IMR-90 (cell line): ENCODE measurements at regions not wholly inside any gene's neighbourhood (a gene's known extent, or its start where the extent isn't known, plus 50 kb on each side); places are given as distances from the start of the nearest gene placed in this dataset.

ENCODE experiments used
- ATAC-seq: fragments of 200-7000 bp; cut with Tn5 transposase; 2 replicates; pipeline ENCODE4 v1.9.1; 2020; ENCODE audit warnings: low read depth, mild to moderate bottlenecking, moderate library complexity
- BruUV-seq: library from RNA; stranded (reverse); fragments of 400-500 nt; replicated peaks from 2 replicates; lab custom pipeline; 2021; lab: Mats Ljungman, UMichigan
- CTCF ChIA-PET: fragments of 300-600 bp; formaldehyde crosslinking; extraction: SDS; loops from one replicate; lab custom pipeline; 2021; ENCODE audit warnings: antibody characterized with exemption; lab: Yijun Ruan, JAX
- POLR2A ChIA-PET: fragments of 300-600 bp; sonication (Branson Sonifier 250); formaldehyde crosslinking; loops from one replicate; lab custom pipeline; 2022; ENCODE audit warnings: antibody characterized with exemption; ENCODE audit not compliant: unreplicated experiment; lab: Charles Lee
- DNase-seq: peaks from one replicate; pipeline ENCODE4 v3.0.0; 2013
- H2AFZ ChIP-seq: replicated peaks from 2 replicates; pipeline ENCODE3; 2013; ENCODE audit warnings: low read length, mild to moderate bottlenecking; ENCODE audit not compliant: poor library complexity
- H2AK5ac ChIP-seq: 2 replicates; pipeline ENCODE4 v1.6.1; 2013; ENCODE audit warnings: low read depth, low read length, inconsistent platforms
- H2AK9ac ChIP-seq: replicated peaks from 2 replicates; pipeline ENCODE3; 2013; ENCODE audit warnings: mild to moderate bottlenecking, low read depth, low read length, moderate library complexity; ENCODE audit not compliant: poor library complexity
- H2BK120ac ChIP-seq: 2 replicates; pipeline ENCODE4 v1.6.1; 2013; ENCODE audit warnings: low read depth, low read length, inconsistent platforms
- H2BK15ac ChIP-seq: 3 replicates; pipeline ENCODE4 v1.6.1; 2013; ENCODE audit warnings: low read depth, low read length, inconsistent platforms
- H2BK20ac ChIP-seq: 2 replicates; pipeline ENCODE4 v1.6.1; 2013; ENCODE audit warnings: low read depth, mild to moderate bottlenecking, inconsistent platforms, low read length, moderate library complexity
- H2BK5ac ChIP-seq: 2 replicates; pipeline ENCODE4 v1.6.1; 2013; ENCODE audit warnings: mild to moderate bottlenecking, low read depth, low read length, inconsistent platforms; ENCODE audit not compliant: poor library complexity, severe bottlenecking
- H3K14ac ChIP-seq: replicated peaks from 2 replicates; pipeline ENCODE4 v1.6.1; 2013; ENCODE audit warnings: low read depth, low read length, inconsistent platforms
- H3K18ac ChIP-seq: 2 replicates; pipeline ENCODE4 v1.6.1; 2013; ENCODE audit warnings: low read depth, low read length, control low read depth
- H3K23ac ChIP-seq: 2 replicates; pipeline ENCODE4 v1.6.1; 2013; ENCODE audit warnings: low read depth, low read length, inconsistent platforms
- H3K27ac ChIP-seq: 2 replicates; pipeline ENCODE4 v1.5.1; 2013; ENCODE audit warnings: mild to moderate bottlenecking, control low read depth, low read length; ENCODE audit not compliant: insufficient read depth
- H3K27me3 ChIP-seq: 2 replicates; pipeline ENCODE4 v1.6.1; 2013; ENCODE audit warnings: low read length; ENCODE audit not compliant: control insufficient read depth, insufficient read depth
- H3K36me3 ChIP-seq: 2 replicates; pipeline ENCODE4 v1.6.1; 2013; ENCODE audit warnings: low read length, mixed read lengths; ENCODE audit not compliant: control insufficient read depth, insufficient read depth
- H3K4ac ChIP-seq: 2 replicates; pipeline ENCODE4 v1.6.1; 2013; ENCODE audit warnings: low read depth, low read length, inconsistent platforms
- H3K4me1 ChIP-seq: 2 replicates; pipeline ENCODE4 v1.6.1; 2013; ENCODE audit warnings: low read length, mixed read lengths; ENCODE audit not compliant: control insufficient read depth, insufficient read depth
- H3K4me2 ChIP-seq: 2 replicates; pipeline ENCODE4 v1.6.1; 2013; ENCODE audit warnings: low read depth, mild to moderate bottlenecking, control low read depth, low read length, moderate library complexity
- H3K4me3 ChIP-seq: 2 replicates; pipeline ENCODE4 v1.5.1; 2013; ENCODE audit warnings: low read depth, mild to moderate bottlenecking, control low read depth, low read length, moderate library complexity; ENCODE audit not compliant: insufficient read depth
- H3K56ac ChIP-seq: 2 replicates; pipeline ENCODE4 v1.6.1; 2013; ENCODE audit warnings: low read length, inconsistent platforms; ENCODE audit not compliant: insufficient read depth; ENCODE audit errors: extremely low read depth
- H3K79me1 ChIP-seq, 2 experiments: 2 replicates each; pipeline ENCODE4 v1.6.1; 2013; ENCODE audit warnings: low read length in 2 of 2, inconsistent platforms in 1 of 2, low read depth in 1 of 2
- H3K9ac ChIP-seq: 2 replicates; pipeline ENCODE4 v1.6.1; 2013; ENCODE audit warnings: low read depth, low read length, control low read depth
- H3K9me1 ChIP-seq: 2 replicates; pipeline ENCODE4 v1.6.1; 2013; ENCODE audit warnings: low read length, inconsistent platforms; ENCODE audit not compliant: insufficient read depth
- H3K9me3 ChIP-seq: 2 replicates; pipeline ENCODE4 v1.6.1; 2013; ENCODE audit warnings: low read length; ENCODE audit not compliant: control insufficient read depth, insufficient read depth
- H4K20me1 ChIP-seq: 2 replicates; pipeline ENCODE4 v1.6.1; 2013; ENCODE audit warnings: low read length, inconsistent platforms; ENCODE audit not compliant: insufficient read depth
- H4K5ac ChIP-seq: 2 replicates; pipeline ENCODE4 v1.6.1; 2013; ENCODE audit warnings: mild to moderate bottlenecking, low read depth, low read length, control low read depth
- H4K8ac ChIP-seq, 2 experiments: 2 replicates each; pipeline ENCODE4 v1.6.1; 2013; ENCODE audit warnings: low read depth in 2 of 2, low read length in 2 of 2, control low read depth in 1 of 2, inconsistent platforms in 1 of 2
- H4K91ac ChIP-seq: 2 replicates; pipeline ENCODE4 v1.6.1; 2013; ENCODE audit warnings: low read depth, low read length, inconsistent platforms; ENCODE audit not compliant: insufficient read depth
- BHLHE40 ChIP-seq: fragments of 150-350 bp; IDR thresholded peaks from 2 replicates; pipeline ENCODE4 v1.6.1; 2016; ENCODE audit warnings: mild to moderate bottlenecking, low read depth, low read length
- CEBPB ChIP-seq: IDR thresholded peaks from 2 replicates; pipeline ENCODE4 v1.6.1; 2012; ENCODE audit warnings: low read depth, low read length, improper control_type of control experiment
- CHD1 ChIP-seq: IDR thresholded peaks from 2 replicates; pipeline ENCODE4 v1.6.1; 2012; ENCODE audit warnings: low read depth, low read length, improper control_type of control experiment
- CTCF ChIP-seq: conservative IDR thresholded peaks from 2 replicates; pipeline ENCODE4 v1.5.1; 2012; ENCODE audit warnings: mild to moderate bottlenecking, low read depth, low read length, improper control_type of control experiment
- FOS ChIP-seq: fragments of 150-350 bp; IDR thresholded peaks from 2 replicates; pipeline ENCODE4 v1.6.1; 2016; ENCODE audit warnings: low read depth, low read length
- MAFK ChIP-seq: IDR thresholded peaks from 2 replicates; pipeline ENCODE4 v1.6.1; 2012; ENCODE audit warnings: low read depth, low read length, improper control_type of control experiment
- MAZ ChIP-seq: IDR thresholded peaks from 2 replicates; pipeline ENCODE4 v1.6.1; 2012; ENCODE audit warnings: low read depth, mild to moderate bottlenecking, low read length, improper control_type of control experiment, moderate library complexity, borderline replicate concordance
- MXI1 ChIP-seq: IDR thresholded peaks from 2 replicates; pipeline ENCODE4 v1.6.1; 2012; ENCODE audit warnings: low read depth, mild to moderate bottlenecking, low read length, moderate library complexity, borderline replicate concordance
- NFE2L2 ChIP-seq: fragments of 150-350 bp; IDR thresholded peaks from 2 replicates; pipeline ENCODE4 v1.6.1; 2016; ENCODE audit warnings: low read depth, mild to moderate bottlenecking, low read length
- RFX5 ChIP-seq: IDR thresholded peaks from 2 replicates; pipeline ENCODE4 v1.8.0; 2012; ENCODE audit warnings: low read depth, mild to moderate bottlenecking, low read length, moderate library complexity
- SMC3 ChIP-seq: fragments of 150-350 bp; IDR thresholded peaks from 2 replicates; pipeline ENCODE4 v1.6.1; 2016; ENCODE audit warnings: low read depth, mild to moderate bottlenecking, antibody characterized with exemption, low read length, moderate library complexity
- USF2 ChIP-seq: fragments of 150-350 bp; IDR thresholded peaks from 2 replicates; pipeline ENCODE4 v1.6.1; 2017; ENCODE audit warnings: mild to moderate bottlenecking, antibody characterized with exemption, low read length, low read depth
- WGBS, 2 experiments: methylation state at CpG; one replicate each; pipeline versions ENCODE4 v1.1.5 to v1.1.7; 2013; ENCODE audit warnings: missing lambda C conversion rate in 2 of 2; ENCODE audit not compliant: insufficient read length in 1 of 2; ENCODE audit errors: extremely low coverage in 2 of 2; 5-methylcytosine and 5-hydroxymethylcytosine counted together
- dilution Hi-C: fragments of 300-500 bp; cut with HindIII; formaldehyde crosslinking; loops from one replicate; pipeline ENCODE4 v1.14.3; 2018; ENCODE audit warnings: low sequenced_read_pairs; ENCODE audit not compliant: unreplicated experiment
- in situ Hi-C: fragments of 300-500 bp; cut with MboI; formaldehyde crosslinking; loops from 3 replicates; pipeline ENCODE4 v1.14.3; 2019; ENCODE audit warnings: low sequenced_read_pairs, inconsistent platforms, mixed read lengths
- intact Hi-C: fragments of 100-400 bp; cut with micrococcal nuclease; formaldehyde crosslinking; loops from 2 replicates; pipeline ENCODE4 v1.10.0; 2022
- TF ChIP-seq, protein P1 (sequence below): fragments of 150-350 bp; IDR thresholded peaks from 2 replicates; pipeline ENCODE4 v1.6.1; 2016; ENCODE audit warnings: low read depth, mild to moderate bottlenecking, low read length, moderate library complexity, borderline replicate concordance

DNA sequence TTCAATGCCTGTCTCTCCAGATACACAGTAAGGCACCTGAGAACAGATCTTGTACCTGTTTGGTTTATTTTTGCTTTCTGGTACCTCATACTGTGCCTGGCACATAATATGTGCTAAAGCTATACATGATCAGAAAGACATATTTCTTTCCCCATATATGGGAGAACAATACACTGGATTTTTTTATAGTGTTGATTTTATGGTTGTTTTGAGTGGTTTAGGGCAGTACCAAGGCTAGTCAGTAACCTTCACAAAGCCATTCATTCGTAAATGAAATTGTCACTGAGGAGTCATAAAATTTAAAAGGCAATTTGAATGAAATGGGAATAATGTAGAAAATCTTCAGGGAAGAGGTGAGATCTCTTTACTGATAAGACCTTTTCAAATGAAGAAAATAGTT, 810.2 kb downstream of the TUSC7 start:
- TF ChIP-seq MAFK (no peak), CHD1 (no peak), USF2 (no peak), NFE2L2 (no peak), MXI1 (no peak), SMC3 (no peak), BHLHE40 (no peak), FOS (no peak), RFX5 (no peak), MAZ (no peak), CEBPB (no peak), CTCF (no peak)
- TF ChIP-seq, protein P1, sequence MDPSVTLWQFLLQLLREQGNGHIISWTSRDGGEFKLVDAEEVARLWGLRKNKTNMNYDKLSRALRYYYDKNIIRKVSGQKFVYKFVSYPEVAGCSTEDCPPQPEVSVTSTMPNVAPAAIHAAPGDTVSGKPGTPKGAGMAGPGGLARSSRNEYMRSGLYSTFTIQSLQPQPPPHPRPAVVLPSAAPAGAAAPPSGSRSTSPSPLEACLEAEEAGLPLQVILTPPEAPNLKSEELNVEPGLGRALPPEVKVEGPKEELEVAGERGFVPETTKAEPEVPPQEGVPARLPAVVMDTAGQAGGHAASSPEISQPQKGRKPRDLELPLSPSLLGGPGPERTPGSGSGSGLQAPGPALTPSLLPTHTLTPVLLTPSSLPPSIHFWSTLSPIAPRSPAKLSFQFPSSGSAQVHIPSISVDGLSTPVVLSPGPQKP = no peak
- Histone ChIP-seq H2BK20ac (no peak overlapping the region), H2BK15ac (no peak overlapping the region), H3K9ac (no peak overlapping the region), H4K8ac (no peak overlapping the region), H2AFZ (no peak overlapping the region), H4K91ac (no peak overlapping the region), H3K27me3 (no peaks in the 10 kb centered on the region), H2AK9ac (no peak overlapping the region), H3K4me3 (no peak overlapping the region), H3K27ac (no peak overlapping the region), H3K4me1 (no peaks in the 10 kb centered on the region), H3K14ac (no peak overlapping the region), H2BK5ac (no peak overlapping the region), H3K9me3 (no peaks in the 10 kb centered on the region), H3K18ac (no peak overlapping the region), H2BK120ac (no peak overlapping the region), H3K4ac (no peak overlapping the region), H2AK5ac (no peak overlapping the region), H3K9me1 (no peaks in the 10 kb centered on the region), H3K36me3 (no peaks in the 10 kb centered on the region), H3K4me2 (no peak overlapping the region), H3K56ac (no peak overlapping the region), H3K79me1 (no peaks in the 10 kb centered on the region), H3K23ac (no peak overlapping the region), H4K5ac (no peak overlapping the region), H4K20me1 (no peaks in the 10 kb centered on the region)
- DNase-seq = no peak
- dilution Hi-C loops = no loop called here
- intact Hi-C loops = loop anchor here (5.0 to 10.0 kb wide), 3 partner anchors 305 to 1295 kb away; no protein-coding TSS in a partner anchor
- no peak for ATAC-seq
- ChIA-PET CTCF (no interaction called here), POLR2A (no interaction called here)
- in situ Hi-C loops = no loop called here
- WGBS, 2 experiments = no CpG with 5 or more reads among the region's 1 CpG
- no TSS peak for BruUV-seq
